CD14-positive monocyte (primary cell): ENCODE measurements at regions not wholly inside any gene's neighbourhood (a gene's known extent, or its start where the extent isn't known, plus 50 kb on each side); places are given as distances from the start of the nearest gene placed in this dataset.

Experiments
- DNase-seq, 3 donors: peaks; one replicate each; pipeline ENCODE4 v3.0.0-alpha.2; 2011 to 2022
- H2AFZ ChIP-seq: 2 replicates; pipeline ENCODE4 v1.6.0; 2012; ENCODE audit warnings: mild to moderate bottlenecking, low read depth, low read length, inconsistent platforms; ENCODE audit not compliant: insufficient read depth, poor library complexity, severe bottlenecking
- H3K27ac ChIP-seq, 2 donors: 1 replicate in 1 of 2; 2 replicates in 1 of 2; pipeline ENCODE4 v1.5.1; 2012 to 2013; ENCODE audit warnings: low read length in 2 of 2, control low read depth in 1 of 2, inconsistent platforms in 1 of 2, low read depth in 1 of 2, mild to moderate bottlenecking in 1 of 2
- H3K27me3 ChIP-seq, 2 donors: one replicate each; pipeline versions ENCODE4 v1.6.0 to v1.6.1; 2011 to 2013; ENCODE audit warnings: low read length in 2 of 2; ENCODE audit not compliant: control insufficient read depth in 2 of 2, insufficient read depth in 2 of 2
- H3K36me3 ChIP-seq, 2 donors: replicated peaks in 1 of 2; 1 replicate in 1 of 2; 2 replicates in 1 of 2; pipeline versions ENCODE4 v1.5.1 to v1.6.1; 2012 to 2013; ENCODE audit warnings: low read length in 2 of 2, control low read depth in 1 of 2, inconsistent platforms in 1 of 2, mild to moderate bottlenecking in 1 of 2; ENCODE audit not compliant: insufficient read depth in 2 of 2, control insufficient read depth in 1 of 2
- H3K4me1 ChIP-seq, 2 donors: 1 replicate in 1 of 2; 2 replicates in 1 of 2; pipeline versions ENCODE4 v1.5.1 to v1.6.1; 2012 to 2013; ENCODE audit warnings: low read length in 2 of 2, control low read depth in 1 of 2, inconsistent platforms in 1 of 2, mild to moderate bottlenecking in 1 of 2, moderate library complexity in 1 of 2; ENCODE audit not compliant: insufficient read depth in 2 of 2, control insufficient read depth in 1 of 2
- H3K4me2 ChIP-seq: replicated peaks from 2 replicates; pipeline ENCODE3; 2012; ENCODE audit warnings: low read length, moderate library complexity, mild to moderate bottlenecking; ENCODE audit not compliant: poor library complexity, severe bottlenecking; ENCODE audit errors: extremely low read depth
- H3K4me3 ChIP-seq, 3 experiments: fragments of 200-600 bp in 1 of 3; sonication (generic) in 1 of 3; replicated peaks in 1 of 3; 1 replicate in 2 of 3; 2 replicates in 1 of 3; pipeline ENCODE4 v1.5.1; 2011 to 2013; ENCODE audit warnings: low read length in 3 of 3, mild to moderate bottlenecking in 3 of 3, control low read depth in 2 of 3, low read depth in 2 of 3, inconsistent platforms in 1 of 3, moderate library complexity in 1 of 3
- H3K79me2 ChIP-seq: 2 replicates; pipeline ENCODE4 v1.6.0; 2012; ENCODE audit warnings: mild to moderate bottlenecking, control low read depth, inconsistent platforms, low read length, moderate library complexity; ENCODE audit not compliant: insufficient read depth
- H3K9ac ChIP-seq: 2 replicates; pipeline ENCODE4 v1.6.0; 2017; ENCODE audit warnings: low read length, mild to moderate bottlenecking; ENCODE audit not compliant: insufficient read depth, poor library complexity, severe bottlenecking
- H3K9me3 ChIP-seq, 2 donors: replicated peaks in 1 of 2; 1 replicate in 1 of 2; 2 replicates in 1 of 2; pipeline versions ENCODE4 v1.5.1 to v1.6.1; 2012 to 2013; ENCODE audit warnings: low read length in 2 of 2, control low read depth in 1 of 2; ENCODE audit not compliant: control insufficient read depth in 1 of 2, insufficient read depth in 1 of 2
- H4K20me1 ChIP-seq: 2 replicates; pipeline ENCODE4 v1.6.0; 2012; ENCODE audit warnings: mild to moderate bottlenecking, low read length, control low read depth, moderate library complexity; ENCODE audit not compliant: insufficient read depth
- H3K27ac Mint-ChIP-seq, 7 donors: one replicate each; pipeline ENCODE4 v1.8.0; 2020; ENCODE audit warnings: mild to moderate bottlenecking in 7 of 7, mixed read lengths in 7 of 7, moderate library complexity in 6 of 7, inconsistent platforms in 2 of 7
- H3K27me3 Mint-ChIP-seq, 3 donors: one replicate each; pipeline ENCODE4 v1.8.0; 2021 to 2022; ENCODE audit warnings: low read depth in 3 of 3, mild to moderate bottlenecking in 3 of 3, mixed read lengths in 3 of 3, moderate library complexity in 3 of 3, inconsistent platforms in 1 of 3
- H3K36me3 Mint-ChIP-seq, 2 donors: one replicate each; pipeline ENCODE4 v1.8.0; 2020; ENCODE audit warnings: mixed read lengths in 2 of 2, inconsistent platforms in 1 of 2, mild to moderate bottlenecking in 1 of 2
- H3K4me1 Mint-ChIP-seq: one replicate; pipeline ENCODE4 v1.8.0; 2020; ENCODE audit warnings: mild to moderate bottlenecking, mixed read lengths
- H3K4me3 Mint-ChIP-seq, 2 donors: one replicate each; pipeline ENCODE4 v1.8.0; 2020; ENCODE audit warnings: mild to moderate bottlenecking in 2 of 2, mixed read lengths in 2 of 2, moderate library complexity in 1 of 2
- H3K9me3 Mint-ChIP-seq, 7 donors: one replicate each; pipeline ENCODE4 v1.8.0; 2020 to 2022; ENCODE audit warnings: mixed read lengths in 7 of 7, mild to moderate bottlenecking in 6 of 7, moderate library complexity in 6 of 7, inconsistent platforms in 2 of 7
- CTCF ChIP-seq: fragments of 200-600 bp; IDR thresholded peaks from one replicate; pipeline ENCODE4 v1.8.0; 2022; ENCODE audit warnings: antibody characterized with exemption, mild to moderate bottlenecking
- WGBS: methylation state at CpG from one replicate; pipeline ENCODE4 v1.1.5; 2013; ENCODE audit warnings: missing lambda C conversion rate; ENCODE audit not compliant: insufficient coverage; 5-methylcytosine and 5-hydroxymethylcytosine counted together
- intact Hi-C, 2 donors: fragments of 100-400 bp; cut with micrococcal nuclease; formaldehyde crosslinking; loops; one replicate each; pipeline versions ENCODE4 v1.15.0 to v1.15.1; 2023

- WGBS = no CpG with 5 or more reads among the region's 1 CpG
- H2AFZ ChIP-seq = no peak overlapping the region
Measured at GRCh38 chr1:102799496-102799895, 308.8 kb downstream of the COL11A1 start.

GRCh38 chr1:102798718-102799117 lies 309.6 kb downstream of the COL11A1 start:
- no peak overlapping the region for H3K4me2 ChIP-seq
- Mint-ChIP-seq H3K27ac (no peak overlapping the region), H3K4me3 (no peak overlapping the region), H3K27me3 (no peaks in the 10 kb centered on the region), H3K9me3 (peaks cover 0 to 3% (median 0%) of the 10 kb centered on the region in 7 donors), H3K36me3 (no peaks in the 10 kb centered on the region), H3K4me1 (no peaks in the 10 kb centered on the region)
- H3K9me3 ChIP-seq = no peaks in the 10 kb centered on the region
- DNase-seq = no peak
- no peaks in the 10 kb centered on the region for H3K4me1 ChIP-seq
- H4K20me1 ChIP-seq = no peaks in the 10 kb centered on the region
- no peaks in the 10 kb centered on the region for H3K79me2 ChIP-seq
- no peaks in the 10 kb centered on the region for H3K36me3 ChIP-seq
- H3K9ac ChIP-seq = no peak overlapping the region
- no peak for TF ChIP-seq CTCF
- no peaks in the 10 kb centered on the region for H3K27me3 ChIP-seq
- H3K4me3 ChIP-seq = no peak overlapping the region
- intact Hi-C loops = no loop called here
- no peak overlapping the region for H3K27ac ChIP-seq
- no peak overlapping the region for H2AFZ ChIP-seq

More at GRCh38 chr1:102799496-102799895, 308.8 kb downstream of the COL11A1 start:
- Histone ChIP-seq H3K36me3 (no peaks in the 10 kb centered on the region), H3K27ac (no peak overlapping the region), H4K20me1 (no peaks in the 10 kb centered on the region), H3K4me3 (no peak overlapping the region), H3K9me3 (no peaks in the 10 kb centered on the region), H3K79me2 (no peaks in the 10 kb centered on the region), H3K4me2 (no peak overlapping the region), H3K4me1 (no peaks in the 10 kb centered on the region), H3K9ac (no peak overlapping the region), H3K27me3 (no peaks in the 10 kb centered on the region)
- no peak for TF ChIP-seq CTCF
- Mint-ChIP-seq H3K4me1 (no peaks in the 10 kb centered on the region), H3K27me3 (no peaks in the 10 kb centered on the region), H3K4me3 (no peak overlapping the region), H3K9me3 (peaks cover 0 to 3% (median 0%) of the 10 kb centered on the region in 7 donors), H3K27ac (no peak overlapping the region), H3K36me3 (no peaks in the 10 kb centered on the region)
- no peak for DNase-seq
- intact Hi-C loops = no loop called here
